Parathyroid adenoma (tissue), 2 donors: ENCODE measurements at regions not wholly inside any gene's neighbourhood (a gene's known extent, or its start where the extent isn't known, plus 50 kb on each side); places are given as distances from the start of the nearest gene placed in this dataset.

Experiments
- H2AFZ ChIP-seq: fragments of 300-600 bp; sonication (generic); one replicate; pipeline ENCODE4 v1.7.0; 2017; ENCODE audit warnings: antibody characterized with exemption, mild to moderate bottlenecking
- H3K27ac ChIP-seq: fragments of 300-600 bp; sonication (generic); one replicate; pipeline ENCODE4 v1.7.0; 2017
- H3K27me3 ChIP-seq: fragments of 300-600 bp; sonication (generic); one replicate; pipeline ENCODE4 v1.7.0; 2017; ENCODE audit warnings: low read length; ENCODE audit not compliant: control insufficient read depth, insufficient read depth
- H3K36me3 ChIP-seq: fragments of 300-600 bp; sonication (generic); one replicate; pipeline ENCODE4 v1.7.0; 2017; ENCODE audit warnings: low read length; ENCODE audit not compliant: control insufficient read depth, insufficient read depth
- H3K4me1 ChIP-seq: fragments of 300-600 bp; sonication (generic); one replicate; pipeline ENCODE4 v1.7.0; 2017; ENCODE audit warnings: control low read depth
- H3K4me2 ChIP-seq: fragments of 300-600 bp; sonication (generic); one replicate; pipeline ENCODE4 v1.7.0; 2017; ENCODE audit warnings: low read length
- H3K4me3 ChIP-seq: fragments of 300-600 bp; sonication (generic); one replicate; pipeline ENCODE4 v1.7.0; 2017; ENCODE audit warnings: low read depth, low read length
- H3K79me2 ChIP-seq: fragments of 300-600 bp; sonication (generic); one replicate; pipeline ENCODE4 v1.7.0; 2017; ENCODE audit warnings: control low read depth
- H3K9ac ChIP-seq: fragments of 300-600 bp; sonication (generic); one replicate; pipeline ENCODE4 v1.7.0; 2017; ENCODE audit warnings: mild to moderate bottlenecking
- H3K9me3 ChIP-seq: fragments of 300-600 bp; sonication (generic); one replicate; pipeline ENCODE4 v1.7.0; 2017; ENCODE audit warnings: low read length; ENCODE audit not compliant: control insufficient read depth
- CTCF ChIP-seq: fragments of 300-600 bp; sonication (generic); IDR thresholded peaks from one replicate; pipeline ENCODE4 v1.7.0; 2017; ENCODE audit warnings: antibody characterized with exemption, mild to moderate bottlenecking
- donor health status: primary hyperparathyroidism.

- H3K4me2 ChIP-seq = no peak overlapping the region
- H3K27me3 ChIP-seq = no peaks in the 10 kb centered on the region
- no peak overlapping the region for H3K27ac ChIP-seq
- H3K36me3 ChIP-seq = no peaks in the 10 kb centered on the region
- H3K4me1 ChIP-seq = no peaks in the 10 kb centered on the region
- no peaks in the 10 kb centered on the region for H3K9me3 ChIP-seq
- no peaks in the 10 kb centered on the region for H3K79me2 ChIP-seq
- H3K4me3 ChIP-seq = no peak overlapping the region
- H2AFZ ChIP-seq = no peak overlapping the region
- no peak for TF ChIP-seq CTCF
- no peak overlapping the region for H3K9ac ChIP-seq
Measured at GRCh38 chr6:40893021-40893420, 146.0 kb downstream of the UNC5CL start.

GRCh38 chr6:40892223-40892622 lies 146.8 kb downstream of the UNC5CL start:
- Histone ChIP-seq H3K4me2 (no peak overlapping the region), H3K27me3 (no peaks in the 10 kb centered on the region), H3K36me3 (no peaks in the 10 kb centered on the region), H3K79me2 (no peaks in the 10 kb centered on the region), H3K4me1 (no peaks in the 10 kb centered on the region), H3K9me3 (no peaks in the 10 kb centered on the region), H3K27ac (no peak overlapping the region), H3K9ac (no peak overlapping the region), H3K4me3 (no peak overlapping the region), H2AFZ (no peak overlapping the region)
- no peak for TF ChIP-seq CTCF

GRCh38 chr6:40891686-40892085 lies 147.3 kb downstream of the UNC5CL start:
- Histone ChIP-seq H2AFZ (no peak overlapping the region), H3K27ac (no peak overlapping the region), H3K4me2 (no peak overlapping the region), H3K27me3 (no peaks in the 10 kb centered on the region), H3K4me3 (no peak overlapping the region), H3K4me1 (no peaks in the 10 kb centered on the region), H3K79me2 (no peaks in the 10 kb centered on the region), H3K9ac (no peak overlapping the region), H3K9me3 (no peaks in the 10 kb centered on the region), H3K36me3 (no peaks in the 10 kb centered on the region)
- no peak for TF ChIP-seq CTCF

- no peak for TF ChIP-seq CTCF
- Histone ChIP-seq H3K9ac (no peak overlapping the region), H3K79me2 (no peaks in the 10 kb centered on the region), H3K27me3 (no peaks in the 10 kb centered on the region), H3K4me2 (no peak overlapping the region), H3K9me3 (no peaks in the 10 kb centered on the region), H3K36me3 (no peaks in the 10 kb centered on the region), H3K27ac (no peak overlapping the region), H2AFZ (no peak overlapping the region), H3K4me3 (no peak overlapping the region), H3K4me1 (no peaks in the 10 kb centered on the region)
Measured at GRCh38 chr6:40891131-40891530, 147.9 kb downstream of the UNC5CL start.

GRCh38 chr6:40889137-40889832 lies 149.7 kb downstream of the UNC5CL start:
- no peak for TF ChIP-seq CTCF

More at GRCh38 chr6:40889137-40889832, 149.7 kb downstream of the UNC5CL start:
- no peak overlapping the region for H3K9ac ChIP-seq
- H3K4me2 ChIP-seq = no peak overlapping the region
- H3K4me1 ChIP-seq = no peaks in the 10 kb centered on the region
- H3K36me3 ChIP-seq = no peaks in the 10 kb centered on the region
- H2AFZ ChIP-seq = no peak overlapping the region
- H3K27ac ChIP-seq = no peak overlapping the region
- H3K27me3 ChIP-seq = no peaks in the 10 kb centered on the region
- no peaks in the 10 kb centered on the region for H3K9me3 ChIP-seq
- no peak overlapping the region for H3K4me3 ChIP-seq
- H3K79me2 ChIP-seq = no peaks in the 10 kb centered on the region
